ENCODE measurements at regions not wholly inside any gene's neighbourhood (a gene's known extent, or its start where the extent isn't known, plus 50 kb on each side); places are given as distances from the start of the nearest gene placed in this dataset.

DNA sequence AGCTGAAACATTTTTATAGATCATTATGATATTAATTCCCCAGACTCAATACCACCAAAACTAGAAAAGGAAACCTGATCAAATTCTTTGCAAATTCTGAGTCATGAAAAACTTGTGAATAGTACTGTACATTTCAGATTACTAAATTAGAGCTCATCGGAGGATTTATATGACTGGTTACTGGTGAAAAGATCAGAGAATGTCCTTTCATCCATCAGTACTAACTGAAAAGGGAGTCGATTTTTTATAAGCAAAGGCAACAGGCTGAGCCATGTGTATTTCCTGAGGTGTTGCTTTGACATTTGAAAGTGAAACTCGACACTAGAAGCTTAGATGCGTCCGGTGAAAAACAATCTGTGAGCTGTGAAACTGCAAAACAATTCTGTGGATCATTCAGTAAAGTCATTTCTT, 155.7 kb downstream of the TNFSF18 start:
- no peaks in the 10 kb centered on the region for H3K79me2 ChIP-seq (replicated peaks; ENCODE audit: insufficient read depth, low read length)
- no peaks in the 10 kb centered on the region for H3K36me3 ChIP-seq (ENCODE audit: insufficient read depth, low read length)
- no peak for TF ChIP-seq TAF1 (IDR thresholded peaks at IDR 0.05; ENCODE audit: low read depth)
- no peak for TF ChIP-seq RAD21 (conservative IDR thresholded peaks at IDR 0.05)
- TF ChIP-seq MXI1 (conservative IDR thresholded peaks at IDR 0.05; ENCODE audit: poor library complexity, severe bottlenecking), result no peak
- TF ChIP-seq, protein P1, sequence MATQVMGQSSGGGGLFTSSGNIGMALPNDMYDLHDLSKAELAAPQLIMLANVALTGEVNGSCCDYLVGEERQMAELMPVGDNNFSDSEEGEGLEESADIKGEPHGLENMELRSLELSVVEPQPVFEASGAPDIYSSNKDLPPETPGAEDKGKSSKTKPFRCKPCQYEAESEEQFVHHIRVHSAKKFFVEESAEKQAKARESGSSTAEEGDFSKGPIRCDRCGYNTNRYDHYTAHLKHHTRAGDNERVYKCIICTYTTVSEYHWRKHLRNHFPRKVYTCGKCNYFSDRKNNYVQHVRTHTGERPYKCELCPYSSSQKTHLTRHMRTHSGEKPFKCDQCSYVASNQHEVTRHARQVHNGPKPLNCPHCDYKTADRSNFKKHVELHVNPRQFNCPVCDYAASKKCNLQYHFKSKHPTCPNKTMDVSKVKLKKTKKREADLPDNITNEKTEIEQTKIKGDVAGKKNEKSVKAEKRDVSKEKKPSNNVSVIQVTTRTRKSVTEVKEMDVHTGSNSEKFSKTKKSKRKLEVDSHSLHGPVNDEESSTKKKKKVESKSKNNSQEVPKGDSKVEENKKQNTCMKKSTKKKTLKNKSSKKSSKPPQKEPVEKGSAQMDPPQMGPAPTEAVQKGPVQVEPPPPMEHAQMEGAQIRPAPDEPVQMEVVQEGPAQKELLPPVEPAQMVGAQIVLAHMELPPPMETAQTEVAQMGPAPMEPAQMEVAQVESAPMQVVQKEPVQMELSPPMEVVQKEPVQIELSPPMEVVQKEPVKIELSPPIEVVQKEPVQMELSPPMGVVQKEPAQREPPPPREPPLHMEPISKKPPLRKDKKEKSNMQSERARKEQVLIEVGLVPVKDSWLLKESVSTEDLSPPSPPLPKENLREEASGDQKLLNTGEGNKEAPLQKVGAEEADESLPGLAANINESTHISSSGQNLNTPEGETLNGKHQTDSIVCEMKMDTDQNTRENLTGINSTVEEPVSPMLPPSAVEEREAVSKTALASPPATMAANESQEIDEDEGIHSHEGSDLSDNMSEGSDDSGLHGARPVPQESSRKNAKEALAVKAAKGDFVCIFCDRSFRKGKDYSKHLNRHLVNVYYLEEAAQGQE (IDR thresholded peaks at IDR 0.05; ENCODE audit: borderline replicate concordance), result no peak
- TF ChIP-seq SMC3 (conservative IDR thresholded peaks at IDR 0.05; ENCODE audit: poor library complexity), result no peak
- TF ChIP-seq POLR2AphosphoS5 (IDR thresholded peaks at IDR 0.05), result no peak
- TF ChIP-seq, protein P2, sequence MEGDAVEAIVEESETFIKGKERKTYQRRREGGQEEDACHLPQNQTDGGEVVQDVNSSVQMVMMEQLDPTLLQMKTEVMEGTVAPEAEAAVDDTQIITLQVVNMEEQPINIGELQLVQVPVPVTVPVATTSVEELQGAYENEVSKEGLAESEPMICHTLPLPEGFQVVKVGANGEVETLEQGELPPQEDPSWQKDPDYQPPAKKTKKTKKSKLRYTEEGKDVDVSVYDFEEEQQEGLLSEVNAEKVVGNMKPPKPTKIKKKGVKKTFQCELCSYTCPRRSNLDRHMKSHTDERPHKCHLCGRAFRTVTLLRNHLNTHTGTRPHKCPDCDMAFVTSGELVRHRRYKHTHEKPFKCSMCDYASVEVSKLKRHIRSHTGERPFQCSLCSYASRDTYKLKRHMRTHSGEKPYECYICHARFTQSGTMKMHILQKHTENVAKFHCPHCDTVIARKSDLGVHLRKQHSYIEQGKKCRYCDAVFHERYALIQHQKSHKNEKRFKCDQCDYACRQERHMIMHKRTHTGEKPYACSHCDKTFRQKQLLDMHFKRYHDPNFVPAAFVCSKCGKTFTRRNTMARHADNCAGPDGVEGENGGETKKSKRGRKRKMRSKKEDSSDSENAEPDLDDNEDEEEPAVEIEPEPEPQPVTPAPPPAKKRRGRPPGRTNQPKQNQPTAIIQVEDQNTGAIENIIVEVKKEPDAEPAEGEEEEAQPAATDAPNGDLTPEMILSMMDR (IDR thresholded peaks at IDR 0.05; ENCODE audit: poor library complexity, severe bottlenecking), result no peak
- no peak for TF ChIP-seq EZH2 (IDR thresholded peaks at IDR 0.05; ENCODE audit: borderline replicate concordance, insufficient read depth, low read length, poor library complexity, severe bottlenecking)
- no peak for TF ChIP-seq EP300 (conservative IDR thresholded peaks at IDR 0.05; ENCODE audit: poor library complexity, severe bottlenecking)
- H3K27me3 ChIP-seq (ENCODE audit: insufficient read depth, low read depth, low read length), result no peaks in the 10 kb centered on the region
- no peaks in the 10 kb centered on the region for H4K20me1 ChIP-seq (ENCODE audit: insufficient read depth)
- H3K27ac ChIP-seq (ENCODE audit: low read length), result no peak overlapping the region
- H3K9me2 ChIP-seq (ENCODE audit: insufficient read depth, low read length), result no peaks in the 10 kb centered on the region
- H3K4me2 ChIP-seq (ENCODE audit: low read length), result no peak overlapping the region
- no peaks in the 10 kb centered on the region for H3K9me3 ChIP-seq (ENCODE audit: low read length)
- no peak overlapping the region for H3K9ac ChIP-seq (ENCODE audit: low read length)
- no peak overlapping the region for H2AFZ ChIP-seq (ENCODE audit: low read depth, low read length)
- no peaks in the 10 kb centered on the region for H3F3A ChIP-seq (ENCODE audit: insufficient read depth, low read length, poor library complexity, severe bottlenecking)
- no peak overlapping the region for H3K4me3 ChIP-seq (ENCODE audit: low read length)

DNA sequence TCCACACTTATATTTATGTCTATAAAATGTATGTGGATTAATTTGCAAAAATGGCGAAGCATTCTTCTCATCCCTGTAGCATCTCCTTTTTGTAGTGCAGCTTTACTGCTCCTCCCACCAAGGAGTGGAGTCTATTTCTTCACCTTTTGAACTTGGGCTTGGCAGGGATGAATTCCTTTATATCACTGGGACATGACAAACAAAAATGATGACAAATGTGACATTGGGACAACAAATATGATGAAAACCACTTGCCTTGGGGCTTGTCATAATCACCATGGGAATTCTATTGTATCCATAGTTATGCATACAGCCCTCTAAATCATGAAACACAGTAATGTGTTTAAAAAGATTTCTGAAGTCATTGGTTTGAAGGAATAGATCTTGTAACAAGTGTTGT, 155.0 kb downstream of the TNFSF18 start:
- H3K79me2 ChIP-seq (replicated peaks; ENCODE audit: insufficient read depth, low read length), result no peaks in the 10 kb centered on the region
- H3K36me3 ChIP-seq (ENCODE audit: insufficient read depth, low read length), result no peaks in the 10 kb centered on the region
- H3K27me3 ChIP-seq (ENCODE audit: insufficient read depth, low read depth, low read length), result no peaks in the 10 kb centered on the region
- no peaks in the 10 kb centered on the region for H3F3A ChIP-seq (ENCODE audit: insufficient read depth, low read length, poor library complexity, severe bottlenecking)
- H3K9ac ChIP-seq (ENCODE audit: low read length), result no peak overlapping the region
- H2AFZ ChIP-seq (ENCODE audit: low read depth, low read length), result no peak overlapping the region
- H3K9me2 ChIP-seq (ENCODE audit: insufficient read depth, low read length), result no peaks in the 10 kb centered on the region
- H3K9me3 ChIP-seq (ENCODE audit: low read length), result no peaks in the 10 kb centered on the region
- H3K4me2 ChIP-seq (ENCODE audit: low read length), result no peak overlapping the region
- no peak for TF ChIP-seq MXI1 (conservative IDR thresholded peaks at IDR 0.05; ENCODE audit: poor library complexity, severe bottlenecking)
- no peak for TF ChIP-seq SMC3 (conservative IDR thresholded peaks at IDR 0.05; ENCODE audit: poor library complexity)
- TF ChIP-seq TAF1 (IDR thresholded peaks at IDR 0.05; ENCODE audit: low read depth), result no peak
- TF ChIP-seq EP300 (conservative IDR thresholded peaks at IDR 0.05; ENCODE audit: poor library complexity, severe bottlenecking), result no peak
- TF ChIP-seq, protein P1 (IDR thresholded peaks at IDR 0.05; ENCODE audit: borderline replicate concordance), result no peak
- TF ChIP-seq RAD21 (conservative IDR thresholded peaks at IDR 0.05), result no peak
- TF ChIP-seq POLR2AphosphoS5 (IDR thresholded peaks at IDR 0.05), result no peak
- TF ChIP-seq, protein P2 (IDR thresholded peaks at IDR 0.05; ENCODE audit: poor library complexity, severe bottlenecking), result no peak
- no peak for TF ChIP-seq EZH2 (IDR thresholded peaks at IDR 0.05; ENCODE audit: borderline replicate concordance, insufficient read depth, low read length, poor library complexity, severe bottlenecking)
- H4K20me1 ChIP-seq (ENCODE audit: insufficient read depth), result no peaks in the 10 kb centered on the region
- no peak overlapping the region for H3K4me3 ChIP-seq (ENCODE audit: low read length)
- H3K27ac ChIP-seq (ENCODE audit: low read length), result no peak overlapping the region

All from neural cell (in vitro differentiated cells).